ENCODE measurements at regions not wholly inside any gene's neighbourhood (a gene's known extent, or its start where the extent isn't known, plus 50 kb on each side); places are given as distances from the start of the nearest gene placed in this dataset.

DNA sequence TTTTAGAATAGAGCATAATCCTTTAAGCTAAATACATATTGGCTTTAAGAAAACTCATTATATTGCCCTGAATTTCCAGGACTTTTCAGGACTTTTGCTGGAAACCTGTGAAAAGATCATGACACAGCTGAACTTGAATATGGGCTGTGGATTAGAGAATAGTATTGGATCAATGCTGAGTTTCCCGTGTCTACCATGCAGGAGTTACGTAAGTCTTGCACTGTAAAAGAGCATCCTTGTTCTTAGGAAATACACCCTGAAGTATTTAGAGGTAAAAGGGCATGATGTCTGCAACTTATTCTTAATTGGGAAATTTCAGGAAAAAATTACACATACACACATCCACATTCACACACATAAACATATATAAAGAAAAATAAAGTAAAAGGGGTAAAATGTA is 82.1 kb downstream of the ZFP36L2 start:
- no peak for TF ChIP-seq CTCF (IDR thresholded peaks at IDR 0.05; ENCODE audit: poor library complexity)
- no peak for TF ChIP-seq EZH2 (IDR thresholded peaks at IDR 0.05; ENCODE audit: borderline replicate concordance)
- no peak for TF ChIP-seq EZH2phosphoT487 (IDR thresholded peaks at IDR 0.05; ENCODE audit: low read depth, severe bottlenecking, unreplicated experiment)
